ENCODE measurements at regions not wholly inside any gene's neighbourhood (a gene's known extent, or its start where the extent isn't known, plus 50 kb on each side); places are given as distances from the start of the nearest gene placed in this dataset.
A peak's percentile ranks its signal among the peaks of the same experiment; 100 is the strongest.

GRCh38 chr13:111541345-111541744 is 220.9 kb downstream of the TEX29 start:
- TF ChIP-seq CTCF (IDR thresholded peaks at IDR 0.05) (no peak), POLR2A (IDR thresholded peaks at IDR 0.05) (no peak)
- H3K36me3 ChIP-seq (ENCODE audit: low read depth, missing control alignments), result no peaks in the 10 kb centered on the region
- intact Hi-C loops (cut with DNase I; ENCODE audit: low total_unique reads), result loop anchor here (5.0 kb wide), 1 partner anchor 786 kb away; no protein-coding TSS in a partner anchor
- no peaks in the 10 kb centered on the region for H3K4me1 ChIP-seq
- H3K9me3 ChIP-seq, result no peaks in the 10 kb centered on the region
- no peak for DNase-seq
- no peaks in the 10 kb centered on the region for H3K27me3 ChIP-seq
- H3K4me3 ChIP-seq, result no peak overlapping the region
- no peak overlapping the region for H3K27ac ChIP-seq
- WGBS, 2 donors, result 80% methylated on average over 11 of the region's 11 CpGs

- WGBS, 2 donors, result 78 to 85% methylated on average over 14 to 15 of the region's 15 CpGs
- Histone ChIP-seq H3K36me3 (ENCODE audit: low read depth, missing control alignments) (no peaks in the 10 kb centered on the region), H3K4me3 (no peak overlapping the region), H3K27ac (no peak overlapping the region), H3K9me3 (no peaks in the 10 kb centered on the region), H3K4me1 (no peaks in the 10 kb centered on the region), H3K27me3 (no peaks in the 10 kb centered on the region)
- no peak for DNase-seq
- intact Hi-C loops (cut with DNase I; ENCODE audit: low total_unique reads), result loop anchor here (5.0 kb wide), 1 partner anchor 785 kb away; no protein-coding TSS in a partner anchor
- TF ChIP-seq CTCF (IDR thresholded peaks at IDR 0.05) (no peak), POLR2A (IDR thresholded peaks at IDR 0.05) (no peak)
Observed at GRCh38 chr13:111541752-111542529, 221.5 kb downstream of the TEX29 start.

- 82 to 84% methylated on average over 11 to 14 of the region's 14 CpGs for WGBS, 2 donors
- no peaks in the 10 kb centered on the region for H3K27me3 ChIP-seq
- TF ChIP-seq CTCF (IDR thresholded peaks at IDR 0.05), result no peak
- TF ChIP-seq POLR2A (IDR thresholded peaks at IDR 0.05), result no peak
Observed at GRCh38 chr13:111542530-111543341, 222.3 kb downstream of the TEX29 start.

GRCh38 chr13:111546921-111547675 is 226.7 kb downstream of the TEX29 start:
- DNase-seq, result no peak
- TF ChIP-seq CTCF (IDR thresholded peaks at IDR 0.05) (no peak), POLR2A (IDR thresholded peaks at IDR 0.05) (no peak)
- intact Hi-C loops (cut with DNase I; ENCODE audit: low total_unique reads), result no loop called here

More at GRCh38 chr13:111542530-111543341, 222.3 kb downstream of the TEX29 start:
- Histone ChIP-seq H3K4me1 (no peaks in the 10 kb centered on the region), H3K27ac (no peak overlapping the region), H3K36me3 (ENCODE audit: low read depth, missing control alignments) (no peaks in the 10 kb centered on the region), H3K4me3 (no peak overlapping the region), H3K9me3 (no peaks in the 10 kb centered on the region)
- intact Hi-C loops (cut with DNase I; ENCODE audit: low total_unique reads), result loop anchor here (5.0 kb wide), 1 partner anchor 785 kb away; no protein-coding TSS in a partner anchor
- DNase-seq, result no peak

More at GRCh38 chr13:111546921-111547675, 226.7 kb downstream of the TEX29 start:
- Histone ChIP-seq H3K4me3 (peak overlapping the region in 1 of 2 donors; percentile 41), H3K27me3 (no peaks in the 10 kb centered on the region), H3K27ac (no peak overlapping the region), H3K4me1 (no peaks in the 10 kb centered on the region), H3K36me3 (ENCODE audit: low read depth, missing control alignments) (no peaks in the 10 kb centered on the region), H3K9me3 (no peaks in the 10 kb centered on the region)
- WGBS, 2 donors, result 73 to 74% methylated on average over 19 of the region's 19 CpGs

All from testis (tissue), 2 donors.